ENCODE measurements at regions not wholly inside any gene's neighbourhood (a gene's known extent, or its start where the extent isn't known, plus 50 kb on each side); places are given as distances from the start of the nearest gene placed in this dataset.

DNA sequence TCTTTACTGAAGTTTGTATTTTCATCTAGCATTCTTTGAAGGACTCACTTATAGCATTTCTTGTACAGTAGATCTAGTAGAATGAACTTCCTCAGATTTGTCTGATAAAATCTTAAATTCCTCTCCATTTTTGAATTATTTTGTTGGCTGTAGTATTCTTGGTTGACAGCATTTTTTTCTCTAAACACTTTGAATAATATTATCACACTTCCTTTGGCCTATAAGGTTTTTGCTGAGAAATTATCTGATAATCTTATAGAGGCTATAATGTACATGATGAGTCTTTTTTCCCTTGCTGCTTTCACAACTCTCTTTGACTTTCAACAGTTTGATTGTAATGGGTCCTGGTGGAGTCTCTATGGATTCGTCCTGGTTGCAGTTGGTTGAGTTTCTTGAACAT, 169.5 kb downstream of the NOL4 start:
- TF ChIP-seq, protein P1, sequence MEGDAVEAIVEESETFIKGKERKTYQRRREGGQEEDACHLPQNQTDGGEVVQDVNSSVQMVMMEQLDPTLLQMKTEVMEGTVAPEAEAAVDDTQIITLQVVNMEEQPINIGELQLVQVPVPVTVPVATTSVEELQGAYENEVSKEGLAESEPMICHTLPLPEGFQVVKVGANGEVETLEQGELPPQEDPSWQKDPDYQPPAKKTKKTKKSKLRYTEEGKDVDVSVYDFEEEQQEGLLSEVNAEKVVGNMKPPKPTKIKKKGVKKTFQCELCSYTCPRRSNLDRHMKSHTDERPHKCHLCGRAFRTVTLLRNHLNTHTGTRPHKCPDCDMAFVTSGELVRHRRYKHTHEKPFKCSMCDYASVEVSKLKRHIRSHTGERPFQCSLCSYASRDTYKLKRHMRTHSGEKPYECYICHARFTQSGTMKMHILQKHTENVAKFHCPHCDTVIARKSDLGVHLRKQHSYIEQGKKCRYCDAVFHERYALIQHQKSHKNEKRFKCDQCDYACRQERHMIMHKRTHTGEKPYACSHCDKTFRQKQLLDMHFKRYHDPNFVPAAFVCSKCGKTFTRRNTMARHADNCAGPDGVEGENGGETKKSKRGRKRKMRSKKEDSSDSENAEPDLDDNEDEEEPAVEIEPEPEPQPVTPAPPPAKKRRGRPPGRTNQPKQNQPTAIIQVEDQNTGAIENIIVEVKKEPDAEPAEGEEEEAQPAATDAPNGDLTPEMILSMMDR (conservative IDR thresholded peaks at IDR 0.05) = no peak
- no peak for TF ChIP-seq ZFX (IDR thresholded peaks at IDR 0.05)
